H9 (cell line): ENCODE measurements at regions not wholly inside any gene's neighbourhood (a gene's known extent, or its start where the extent isn't known, plus 50 kb on each side); places are given as distances from the start of the nearest gene placed in this dataset.

Source experiments
- DNase-seq: peaks from one replicate; pipeline ENCODE4 v3.0.0-alpha.2; 2017
- H2AFZ ChIP-seq: one replicate; pipeline ENCODE4 v1.6.1; 2013; ENCODE audit warnings: mild to moderate bottlenecking, low read length, control low read depth, moderate library complexity
- H2AK5ac ChIP-seq: 2 replicates; pipeline ENCODE4 v1.6.1; 2013; ENCODE audit warnings: low read length, control low read depth, mixed read lengths; ENCODE audit not compliant: insufficient read length
- H2BK120ac ChIP-seq: one replicate; pipeline ENCODE4 v1.6.1; 2013; ENCODE audit warnings: low read depth, mild to moderate bottlenecking, low read length, control low read depth, inconsistent platforms; ENCODE audit not compliant: poor library complexity, severe bottlenecking
- H2BK12ac ChIP-seq: 2 replicates; pipeline ENCODE4 v1.6.1; 2013; ENCODE audit warnings: low read length, control low read depth, mixed read lengths, low read depth; ENCODE audit not compliant: insufficient read length
- H2BK15ac ChIP-seq: 2 replicates; pipeline ENCODE4 v1.6.1; 2013; ENCODE audit warnings: low read depth, low read length, control low read depth
- H2BK20ac ChIP-seq: one replicate; pipeline ENCODE4 v1.6.1; 2013; ENCODE audit warnings: low read depth, mild to moderate bottlenecking, low read length, control low read depth, inconsistent platforms; ENCODE audit not compliant: poor library complexity, severe bottlenecking
- H2BK5ac ChIP-seq: 2 replicates; pipeline ENCODE4 v1.6.1; 2013; ENCODE audit warnings: low read length, control low read depth, mixed read lengths; ENCODE audit not compliant: insufficient read length
- H3K14ac ChIP-seq: 2 replicates; pipeline ENCODE4 v1.6.1; 2013; ENCODE audit warnings: low read length, control low read depth; ENCODE audit not compliant: insufficient read depth
- H3K18ac ChIP-seq: 2 replicates; pipeline ENCODE4 v1.6.1; 2013; ENCODE audit warnings: low read depth, mild to moderate bottlenecking, mixed read lengths, low read length, control low read depth; ENCODE audit not compliant: insufficient read length
- H3K23ac ChIP-seq: 2 replicates; pipeline ENCODE4 v1.6.1; 2013; ENCODE audit warnings: low read length, control low read depth, mixed read lengths, low read depth; ENCODE audit not compliant: insufficient read length
- H3K23me2 ChIP-seq: 2 replicates; pipeline ENCODE4 v1.6.1; 2013; ENCODE audit warnings: low read depth, mild to moderate bottlenecking, mixed read lengths, low read length, control low read depth; ENCODE audit not compliant: insufficient read length, poor library complexity, severe bottlenecking
- H3K27ac ChIP-seq: 2 replicates; pipeline ENCODE4 v1.5.1; 2013; ENCODE audit warnings: low read length, control low read depth, mixed read lengths, low read depth; ENCODE audit not compliant: insufficient read length
- H3K27me3 ChIP-seq: 2 replicates; pipeline ENCODE4 v1.6.1; 2013; ENCODE audit warnings: low read length, control low read depth, inconsistent platforms; ENCODE audit not compliant: insufficient read depth
- H3K4ac ChIP-seq: 2 replicates; pipeline ENCODE4 v1.6.1; 2013; ENCODE audit warnings: low read depth, mild to moderate bottlenecking, control low read depth, inconsistent platforms, low read length, moderate library complexity
- H3K4me1 ChIP-seq: 2 replicates; pipeline ENCODE4 v1.6.1; 2013; ENCODE audit warnings: low read length, control low read depth, inconsistent platforms; ENCODE audit not compliant: insufficient read depth
- H3K4me2 ChIP-seq: 2 replicates; pipeline ENCODE4 v1.6.1; 2013; ENCODE audit warnings: low read length, control low read depth, mixed read lengths; ENCODE audit not compliant: insufficient read length, insufficient read depth
- H3K56ac ChIP-seq: 2 replicates; pipeline ENCODE4 v1.6.1; 2013; ENCODE audit warnings: low read depth, mild to moderate bottlenecking, mixed read lengths, low read length, control low read depth; ENCODE audit not compliant: insufficient read length
- H3K79me1 ChIP-seq: 2 replicates; pipeline ENCODE4 v1.6.1; 2013; ENCODE audit warnings: low read depth, mild to moderate bottlenecking, moderate library complexity, low read length, control low read depth, inconsistent platforms; ENCODE audit not compliant: insufficient read depth, poor library complexity, severe bottlenecking
- H3K79me2 ChIP-seq: 2 replicates; pipeline ENCODE4 v1.6.1; 2013; ENCODE audit warnings: low read length, control low read depth, inconsistent platforms; ENCODE audit not compliant: insufficient read depth
- H3K9ac ChIP-seq: 2 replicates; pipeline ENCODE4 v1.6.1; 2013; ENCODE audit warnings: low read length, control low read depth, mixed read lengths; ENCODE audit not compliant: insufficient read length; ENCODE audit errors: extremely low read depth
- H3K9me3 ChIP-seq: one replicate; pipeline ENCODE4 v1.6.1; 2013; ENCODE audit warnings: low read depth, low read length, inconsistent platforms; ENCODE audit not compliant: control insufficient read depth
- H3T11ph ChIP-seq: one replicate; pipeline ENCODE4 v1.6.1; 2013; ENCODE audit warnings: mild to moderate bottlenecking, low read length, control low read depth, inconsistent platforms
- H4K20me1 ChIP-seq: one replicate; pipeline ENCODE4 v1.6.1; 2013; ENCODE audit not compliant: control insufficient read depth, insufficient read length, insufficient read depth
- H4K5ac ChIP-seq: 2 replicates; pipeline ENCODE4 v1.6.1; 2013; ENCODE audit warnings: low read depth, mild to moderate bottlenecking, mixed read lengths, low read length, control low read depth; ENCODE audit not compliant: insufficient read length
- H4K8ac ChIP-seq: replicated peaks from 2 replicates; pipeline ENCODE4 v1.6.1; 2013; ENCODE audit warnings: low read length, control low read depth, mixed read lengths, low read depth; ENCODE audit not compliant: insufficient read length
- H4K91ac ChIP-seq: 2 replicates; pipeline ENCODE4 v1.6.1; 2013; ENCODE audit warnings: low read depth, mild to moderate bottlenecking, moderate library complexity, mixed read lengths, low read length, control low read depth; ENCODE audit not compliant: insufficient read length
- H3K27ac Mint-ChIP-seq, 3 experiments: 2 replicates in 2 of 3; 3 replicates in 1 of 3; pipeline ENCODE4 v1.8.0; 2020 to 2021; ENCODE audit warnings: mixed read lengths in 3 of 3, mild to moderate bottlenecking in 1 of 3, moderate library complexity in 1 of 3
- H3K27me3 Mint-ChIP-seq: 2 replicates; pipeline ENCODE4 v1.8.0; 2021; ENCODE audit warnings: low read depth, mild to moderate bottlenecking, moderate library complexity, mixed read lengths
- H3K36me3 Mint-ChIP-seq, 3 experiments: 2 replicates in 2 of 3; 3 replicates in 1 of 3; pipeline ENCODE4 v1.8.0; 2020 to 2021; ENCODE audit warnings: low read depth in 3 of 3, mixed read lengths in 3 of 3; ENCODE audit not compliant: insufficient read depth in 1 of 3
- H3K4me1 Mint-ChIP-seq, 2 experiments: 2 replicates each; pipeline ENCODE4 v1.8.0; 2020; ENCODE audit warnings: mixed read lengths in 2 of 2
- H3K4me3 Mint-ChIP-seq, 2 experiments: 2 replicates in 1 of 2; 3 replicates in 1 of 2; pipeline ENCODE4 v1.8.0; 2020 to 2021; ENCODE audit warnings: mild to moderate bottlenecking in 2 of 2, mixed read lengths in 2 of 2, moderate library complexity in 1 of 2
- H3K9me3 Mint-ChIP-seq, 2 experiments: 2 replicates in 1 of 2; 3 replicates in 1 of 2; pipeline ENCODE4 v1.8.0; 2020; ENCODE audit warnings: mild to moderate bottlenecking in 2 of 2, mixed read lengths in 2 of 2, moderate library complexity in 1 of 2
- CTCF ChIP-seq: fragments of 200-600 bp; sonication (generic); conservative IDR thresholded peaks from 3 replicates; pipeline ENCODE4 v1.8.0; 2021; ENCODE audit warnings: antibody characterized with exemption, mild to moderate bottlenecking

- no peak overlapping the region for H2BK15ac ChIP-seq
- no peak overlapping the region for H3K4ac ChIP-seq
- H3T11ph ChIP-seq = no peak overlapping the region
- Mint-ChIP-seq H3K4me3 (no peak overlapping the region), H3K27me3 (peaks cover 2% of the 10 kb centered on the region; the same call in 1 of the 2 replicates), H3K4me1 (peaks cover 22 to 23% of the 10 kb centered on the region in 2 experiments), H3K9me3 (peaks cover 7 to 18% of the 10 kb centered on the region in 2 experiments; a peak in 3 of 5 replicates), H3K27ac (no peak overlapping the region; a peak in 1 of 7 replicates), H3K36me3 (peaks cover 0 to 11% (median 8%) of the 10 kb centered on the region in 3 experiments; a peak in 4 of 7 replicates)
- no peak overlapping the region for H4K8ac ChIP-seq
- no peak for DNase-seq
- no peak overlapping the region for H2BK12ac ChIP-seq
- H3K27me3 ChIP-seq = no peaks in the 10 kb centered on the region
- H3K4me2 ChIP-seq = no peak overlapping the region
- H3K14ac ChIP-seq = no peak overlapping the region
- no peaks in the 10 kb centered on the region for H3K79me2 ChIP-seq
- no peak overlapping the region for H2BK20ac ChIP-seq
- H3K18ac ChIP-seq = no peak overlapping the region
- H3K4me1 ChIP-seq = no peaks in the 10 kb centered on the region; the same call in 1 of the 2 replicates
- H2BK5ac ChIP-seq = no peak overlapping the region
- H2AK5ac ChIP-seq = no peak overlapping the region
- H2AFZ ChIP-seq = no peak overlapping the region
- no peak overlapping the region for H4K91ac ChIP-seq
- H3K9ac ChIP-seq = no peak overlapping the region
- peak overlapping the region; percentile 26 for H3K27ac ChIP-seq
- no peaks in the 10 kb centered on the region for H3K23me2 ChIP-seq
- no peaks in the 10 kb centered on the region for H3K9me3 ChIP-seq
- no peaks in the 10 kb centered on the region for H3K79me1 ChIP-seq
- H2BK120ac ChIP-seq = no peak overlapping the region
- no peak for TF ChIP-seq CTCF
- no peaks in the 10 kb centered on the region for H4K20me1 ChIP-seq
- no peak overlapping the region for H4K5ac ChIP-seq
- H3K23ac ChIP-seq = no peak overlapping the region
- H3K56ac ChIP-seq = no peak overlapping the region
Measured at GRCh38 chr18:60319129-60319528, 53.4 kb downstream of the MC4R start.
